IMR-90 (cell line): ENCODE measurements at regions not wholly inside any gene's neighbourhood (a gene's known extent, or its start where the extent isn't known, plus 50 kb on each side); places are given as distances from the start of the nearest gene placed in this dataset.
"Not testable (repeated sequence)": the region's sequence is repeated elsewhere in the genome, so short reads cannot be mapped to it uniquely, and the experiment has no call there.

Experiments used
- ATAC-seq: fragments of 200-7000 bp; cut with Tn5 transposase; 2 replicates; pipeline ENCODE4 v1.9.1; 2020; ENCODE audit warnings: low read depth, mild to moderate bottlenecking, moderate library complexity
- BruUV-seq: library from RNA; stranded (reverse); fragments of 400-500 nt; replicated peaks from 2 replicates; lab custom pipeline; 2021; lab: Mats Ljungman, UMichigan
- CTCF ChIA-PET: fragments of 300-600 bp; formaldehyde crosslinking; extraction: SDS; loops from one replicate; lab custom pipeline; 2021; ENCODE audit warnings: antibody characterized with exemption; lab: Yijun Ruan, JAX
- POLR2A ChIA-PET: fragments of 300-600 bp; sonication (Branson Sonifier 250); formaldehyde crosslinking; loops from one replicate; lab custom pipeline; 2022; ENCODE audit warnings: antibody characterized with exemption; ENCODE audit not compliant: unreplicated experiment; lab: Charles Lee
- DNase-seq: peaks from one replicate; pipeline ENCODE4 v3.0.0; 2013
- H2AFZ ChIP-seq: replicated peaks from 2 replicates; pipeline ENCODE3; 2013; ENCODE audit warnings: low read length, mild to moderate bottlenecking; ENCODE audit not compliant: poor library complexity
- H2AK5ac ChIP-seq: 2 replicates; pipeline ENCODE4 v1.6.1; 2013; ENCODE audit warnings: low read depth, low read length, inconsistent platforms
- H2AK9ac ChIP-seq: replicated peaks from 2 replicates; pipeline ENCODE3; 2013; ENCODE audit warnings: mild to moderate bottlenecking, low read depth, low read length, moderate library complexity; ENCODE audit not compliant: poor library complexity
- H2BK120ac ChIP-seq: 2 replicates; pipeline ENCODE4 v1.6.1; 2013; ENCODE audit warnings: low read depth, low read length, inconsistent platforms
- H2BK15ac ChIP-seq: 3 replicates; pipeline ENCODE4 v1.6.1; 2013; ENCODE audit warnings: low read depth, low read length, inconsistent platforms
- H2BK20ac ChIP-seq: 2 replicates; pipeline ENCODE4 v1.6.1; 2013; ENCODE audit warnings: low read depth, mild to moderate bottlenecking, inconsistent platforms, low read length, moderate library complexity
- H2BK5ac ChIP-seq: 2 replicates; pipeline ENCODE4 v1.6.1; 2013; ENCODE audit warnings: mild to moderate bottlenecking, low read depth, low read length, inconsistent platforms; ENCODE audit not compliant: poor library complexity, severe bottlenecking
- H3K14ac ChIP-seq: replicated peaks from 2 replicates; pipeline ENCODE4 v1.6.1; 2013; ENCODE audit warnings: low read depth, low read length, inconsistent platforms
- H3K18ac ChIP-seq: 2 replicates; pipeline ENCODE4 v1.6.1; 2013; ENCODE audit warnings: low read depth, low read length, control low read depth
- H3K23ac ChIP-seq: 2 replicates; pipeline ENCODE4 v1.6.1; 2013; ENCODE audit warnings: low read depth, low read length, inconsistent platforms
- H3K27ac ChIP-seq: 2 replicates; pipeline ENCODE4 v1.5.1; 2013; ENCODE audit warnings: mild to moderate bottlenecking, control low read depth, low read length; ENCODE audit not compliant: insufficient read depth
- H3K27me3 ChIP-seq: 2 replicates; pipeline ENCODE4 v1.6.1; 2013; ENCODE audit warnings: low read length; ENCODE audit not compliant: control insufficient read depth, insufficient read depth
- H3K36me3 ChIP-seq: 2 replicates; pipeline ENCODE4 v1.6.1; 2013; ENCODE audit warnings: low read length, mixed read lengths; ENCODE audit not compliant: control insufficient read depth, insufficient read depth
- H3K4ac ChIP-seq: 2 replicates; pipeline ENCODE4 v1.6.1; 2013; ENCODE audit warnings: low read depth, low read length, inconsistent platforms
- H3K4me1 ChIP-seq: 2 replicates; pipeline ENCODE4 v1.6.1; 2013; ENCODE audit warnings: low read length, mixed read lengths; ENCODE audit not compliant: control insufficient read depth, insufficient read depth
- H3K4me2 ChIP-seq: 2 replicates; pipeline ENCODE4 v1.6.1; 2013; ENCODE audit warnings: low read depth, mild to moderate bottlenecking, control low read depth, low read length, moderate library complexity
- H3K4me3 ChIP-seq: 2 replicates; pipeline ENCODE4 v1.5.1; 2013; ENCODE audit warnings: low read depth, mild to moderate bottlenecking, control low read depth, low read length, moderate library complexity; ENCODE audit not compliant: insufficient read depth
- H3K56ac ChIP-seq: 2 replicates; pipeline ENCODE4 v1.6.1; 2013; ENCODE audit warnings: low read length, inconsistent platforms; ENCODE audit not compliant: insufficient read depth; ENCODE audit errors: extremely low read depth
- H3K79me1 ChIP-seq, 2 experiments: 2 replicates each; pipeline ENCODE4 v1.6.1; 2013; ENCODE audit warnings: low read length in 2 of 2, inconsistent platforms in 1 of 2, low read depth in 1 of 2
- H3K9ac ChIP-seq: 2 replicates; pipeline ENCODE4 v1.6.1; 2013; ENCODE audit warnings: low read depth, low read length, control low read depth
- H3K9me1 ChIP-seq: 2 replicates; pipeline ENCODE4 v1.6.1; 2013; ENCODE audit warnings: low read length, inconsistent platforms; ENCODE audit not compliant: insufficient read depth
- H3K9me3 ChIP-seq: 2 replicates; pipeline ENCODE4 v1.6.1; 2013; ENCODE audit warnings: low read length; ENCODE audit not compliant: control insufficient read depth, insufficient read depth
- H4K20me1 ChIP-seq: 2 replicates; pipeline ENCODE4 v1.6.1; 2013; ENCODE audit warnings: low read length, inconsistent platforms; ENCODE audit not compliant: insufficient read depth
- H4K5ac ChIP-seq: 2 replicates; pipeline ENCODE4 v1.6.1; 2013; ENCODE audit warnings: mild to moderate bottlenecking, low read depth, low read length, control low read depth
- H4K8ac ChIP-seq, 2 experiments: 2 replicates each; pipeline ENCODE4 v1.6.1; 2013; ENCODE audit warnings: low read depth in 2 of 2, low read length in 2 of 2, control low read depth in 1 of 2, inconsistent platforms in 1 of 2
- H4K91ac ChIP-seq: 2 replicates; pipeline ENCODE4 v1.6.1; 2013; ENCODE audit warnings: low read depth, low read length, inconsistent platforms; ENCODE audit not compliant: insufficient read depth
- WGBS, 2 experiments: methylation state at CpG; one replicate each; pipeline versions ENCODE4 v1.1.5 to v1.1.7; 2013; ENCODE audit warnings: missing lambda C conversion rate in 2 of 2; ENCODE audit not compliant: insufficient read length in 1 of 2; ENCODE audit errors: extremely low coverage in 2 of 2; 5-methylcytosine and 5-hydroxymethylcytosine counted together
- dilution Hi-C: fragments of 300-500 bp; cut with HindIII; formaldehyde crosslinking; loops from one replicate; pipeline ENCODE4 v1.14.3; 2018; ENCODE audit warnings: low sequenced_read_pairs; ENCODE audit not compliant: unreplicated experiment
- in situ Hi-C: fragments of 300-500 bp; cut with MboI; formaldehyde crosslinking; loops from 3 replicates; pipeline ENCODE4 v1.14.3; 2019; ENCODE audit warnings: low sequenced_read_pairs, inconsistent platforms, mixed read lengths
- intact Hi-C: fragments of 100-400 bp; cut with micrococcal nuclease; formaldehyde crosslinking; loops from 2 replicates; pipeline ENCODE4 v1.10.0; 2022

- H3K14ac ChIP-seq, H3K36me3 ChIP-seq, H3K18ac ChIP-seq, H2BK20ac ChIP-seq, H4K20me1 ChIP-seq, intact Hi-C loops, H4K91ac ChIP-seq, DNase-seq, H4K5ac ChIP-seq, in situ Hi-C loops, dilution Hi-C loops, H2BK120ac ChIP-seq, H2AK5ac ChIP-seq, H3K9me3 ChIP-seq, H3K27me3 ChIP-seq, H2BK5ac ChIP-seq, H3K9ac ChIP-seq, H3K4me3 ChIP-seq, H3K9me1 ChIP-seq, H3K4me2 ChIP-seq, H2AFZ ChIP-seq, H3K27ac ChIP-seq, H4K8ac ChIP-seq, H3K23ac ChIP-seq, H3K4ac ChIP-seq, H2AK9ac ChIP-seq, H3K4me1 ChIP-seq, H3K79me1 ChIP-seq, H2BK15ac ChIP-seq, H3K56ac ChIP-seq, POLR2A ChIA-PET, BruUV-seq, CTCF ChIA-PET: not testable (repeated sequence)
- peak; percentile 14; the same call in 1 of the 2 replicates for ATAC-seq
- 69% methylated on average over 4 of the region's 15 CpGs; no CpG with 5 or more reads in 1 of the 2 experiments for WGBS, 2 experiments
These were observed 53.1 kb upstream of the POTEG start for GRCh38 chr14:19487265-19487664.

GRCh38 chr14:19485346-19485745 lies 51.2 kb upstream of the POTEG start:
- H4K8ac ChIP-seq, H3K9ac ChIP-seq, H2AK9ac ChIP-seq, H4K20me1 ChIP-seq, DNase-seq, H3K18ac ChIP-seq, H4K91ac ChIP-seq, H3K27ac ChIP-seq, H2BK20ac ChIP-seq, intact Hi-C loops, H3K9me1 ChIP-seq, H3K14ac ChIP-seq, H3K4me1 ChIP-seq, H3K23ac ChIP-seq, ATAC-seq, H2BK15ac ChIP-seq, H3K4me2 ChIP-seq, H3K27me3 ChIP-seq, CTCF ChIA-PET, H3K4me3 ChIP-seq, in situ Hi-C loops, H3K9me3 ChIP-seq, H3K79me1 ChIP-seq, BruUV-seq, H3K36me3 ChIP-seq, H3K56ac ChIP-seq, H2AK5ac ChIP-seq, H2AFZ ChIP-seq, H4K5ac ChIP-seq, POLR2A ChIA-PET, dilution Hi-C loops, H3K4ac ChIP-seq, H2BK5ac ChIP-seq, H2BK120ac ChIP-seq: not testable (repeated sequence)
- WGBS, 2 experiments: 100% methylated on average over 2 of the region's 9 CpGs; no CpG with 5 or more reads in 1 of the 2 experiments
